ENCODE measurements at regions not wholly inside any gene's neighbourhood (a gene's known extent, or its start where the extent isn't known, plus 50 kb on each side); places are given as distances from the start of the nearest gene placed in this dataset.

- Histone ChIP-seq H4K20me1 (ENCODE audit: insufficient read depth) (no peaks in the 10 kb centered on the region), H3K4me1 (ENCODE audit: low read depth, poor library complexity, severe bottlenecking) (peaks cover 6% of the 10 kb centered on the region), H3K4me2 (no peak overlapping the region), H3K79me2 (ENCODE audit: insufficient read depth, low read depth) (no peaks in the 10 kb centered on the region), H3K36me3 (ENCODE audit: insufficient read depth) (no peaks in the 10 kb centered on the region), H3K4me3 (IDR thresholded peaks at IDR 0.05; ENCODE audit: insufficient read depth, low read depth, low read length) (no peak overlapping the region), H3K27ac (no peak overlapping the region), H3K27me3 (ENCODE audit: insufficient read depth, low read depth) (no peaks in the 10 kb centered on the region), H3K9ac (no peak overlapping the region), H2AFZ (ENCODE audit: low read depth) (no peak overlapping the region)
- TF ChIP-seq CTCF (conservative IDR thresholded peaks at IDR 0.05; ENCODE audit: low read depth, low read length): no peak
These were observed 168.1 kb upstream of the HDDC2 start for GRCh38 chr6:125469915-125470314.

GRCh38 chr6:125471667-125472066, 169.9 kb upstream of the HDDC2 start:
- no peak overlapping the region for H3K4me2 ChIP-seq
- H3K4me1 ChIP-seq (ENCODE audit: low read depth, poor library complexity, severe bottlenecking): peaks cover 6% of the 10 kb centered on the region
- H4K20me1 ChIP-seq (ENCODE audit: insufficient read depth): no peaks in the 10 kb centered on the region
- H3K79me2 ChIP-seq (ENCODE audit: insufficient read depth, low read depth): no peaks in the 10 kb centered on the region
- H3K9ac ChIP-seq: no peak overlapping the region
- H3K27ac ChIP-seq: no peak overlapping the region
- no peaks in the 10 kb centered on the region for H3K36me3 ChIP-seq (ENCODE audit: insufficient read depth)
- TF ChIP-seq CTCF (conservative IDR thresholded peaks at IDR 0.05; ENCODE audit: low read depth, low read length): no peak
- H3K4me3 ChIP-seq (IDR thresholded peaks at IDR 0.05; ENCODE audit: insufficient read depth, low read depth, low read length): no peak overlapping the region
- no peak overlapping the region for H2AFZ ChIP-seq (ENCODE audit: low read depth)
- no peaks in the 10 kb centered on the region for H3K27me3 ChIP-seq (ENCODE audit: insufficient read depth, low read depth)

- H4K20me1 ChIP-seq (ENCODE audit: insufficient read depth): no peaks in the 10 kb centered on the region
- no peak overlapping the region for H3K27ac ChIP-seq
- peaks cover 6% of the 10 kb centered on the region for H3K4me1 ChIP-seq (ENCODE audit: low read depth, poor library complexity, severe bottlenecking)
- H3K4me2 ChIP-seq: no peak overlapping the region
- no peak overlapping the region for H3K9ac ChIP-seq
- no peak for TF ChIP-seq CTCF (conservative IDR thresholded peaks at IDR 0.05; ENCODE audit: low read depth, low read length)
- H3K36me3 ChIP-seq (ENCODE audit: insufficient read depth): no peaks in the 10 kb centered on the region
- H2AFZ ChIP-seq (ENCODE audit: low read depth): no peak overlapping the region
- no peaks in the 10 kb centered on the region for H3K27me3 ChIP-seq (ENCODE audit: insufficient read depth, low read depth)
- H3K79me2 ChIP-seq (ENCODE audit: insufficient read depth, low read depth): no peaks in the 10 kb centered on the region
- no peak overlapping the region for H3K4me3 ChIP-seq (IDR thresholded peaks at IDR 0.05; ENCODE audit: insufficient read depth, low read depth, low read length)
These were observed 172.3 kb upstream of the HDDC2 start for GRCh38 chr6:125474061-125474460.

DNA sequence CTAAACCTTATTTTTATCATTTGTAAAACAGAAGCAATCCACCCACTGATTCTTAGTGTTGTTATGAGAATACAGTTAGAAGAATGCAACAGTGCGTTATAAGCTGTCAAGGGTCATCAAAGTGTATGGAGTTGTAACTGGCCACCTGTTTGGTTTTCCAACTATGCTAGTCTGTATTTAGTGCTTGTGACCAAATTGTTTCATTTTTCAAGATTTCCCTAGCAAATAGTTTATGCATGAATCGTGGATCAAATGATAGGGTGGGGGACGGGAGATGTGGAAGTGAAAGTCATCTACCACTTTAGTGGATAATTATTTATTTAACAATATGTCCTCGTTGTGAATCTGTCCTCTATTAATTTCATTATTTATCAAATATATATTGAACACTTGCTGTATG, 175.4 kb upstream of the HDDC2 start:
- Histone ChIP-seq H3K4me2 (no peak overlapping the region), H3K4me3 (IDR thresholded peaks at IDR 0.05; ENCODE audit: insufficient read depth, low read depth, low read length) (no peak overlapping the region), H2AFZ (ENCODE audit: low read depth) (no peak overlapping the region)

More for the DNA sequence above, 175.4 kb upstream of the HDDC2 start:
- no peak overlapping the region for H3K9ac ChIP-seq
- no peaks in the 10 kb centered on the region for H3K36me3 ChIP-seq (ENCODE audit: insufficient read depth)
- H3K4me1 ChIP-seq (ENCODE audit: low read depth, poor library complexity, severe bottlenecking): no peaks in the 10 kb centered on the region
- no peaks in the 10 kb centered on the region for H3K79me2 ChIP-seq (ENCODE audit: insufficient read depth, low read depth)
- no peaks in the 10 kb centered on the region for H4K20me1 ChIP-seq (ENCODE audit: insufficient read depth)
- no peaks in the 10 kb centered on the region for H3K27me3 ChIP-seq (ENCODE audit: insufficient read depth, low read depth)
- TF ChIP-seq CTCF (conservative IDR thresholded peaks at IDR 0.05; ENCODE audit: low read depth, low read length): no peak
- H3K27ac ChIP-seq: no peak overlapping the region

Measured in KMS-11 (cell line).